Endothelial cell of umbilical vein (primary cell): ENCODE measurements at regions not wholly inside any gene's neighbourhood (a gene's known extent, or its start where the extent isn't known, plus 50 kb on each side); places are given as distances from the start of the nearest gene placed in this dataset.

ENCODE experiments used
- BruUV-seq: library from RNA; stranded (reverse); fragments of 400-500 nt; replicated peaks from 2 replicates; lab custom pipeline; 2021; lab: Mats Ljungman, UMichigan
- CTCF ChIA-PET: fragments of 300-600, 350-600 bp; sonication (Branson Sonifier 250); formaldehyde crosslinking; loops from one replicate; lab custom pipeline; 2021; ENCODE audit warnings: antibody characterized with exemption, inconsistent platforms; lab: Charles Lee
- POLR2A ChIA-PET: fragments of 300-600, 350-600 bp; sonication (Branson Sonifier 250); formaldehyde crosslinking; loops from one replicate; lab custom pipeline; 2021; ENCODE audit warnings: antibody characterized with exemption, inconsistent platforms; lab: Charles Lee
- DNase-seq: peaks from one replicate; pipeline ENCODE4 v3.0.0-alpha.2; 2011; ENCODE audit warnings: low read depth, low spot score
- FAIRE-seq: peaks from 2 replicates; lab custom pipeline; 2011; peaks lifted over from hg19 to GRCh38; lab: Jason Lieb, UNC
- H2AFZ ChIP-seq: 2 replicates; pipeline ENCODE4 v1.6.0; 2012; ENCODE audit warnings: low read depth, low read length, control low read depth, inconsistent platforms
- H3K27ac ChIP-seq: 2 replicates; pipeline ENCODE4 v1.5.1; 2011; ENCODE audit warnings: low read depth, mild to moderate bottlenecking, control low read depth, low read length, moderate library complexity; ENCODE audit not compliant: insufficient read depth
- H3K27me3 ChIP-seq, 2 experiments: 2 replicates each; pipeline versions ENCODE4 v1.6.0 to v1.6.1; 2011; ENCODE audit warnings: low read length in 2 of 2, mixed read lengths in 1 of 2; ENCODE audit not compliant: control insufficient read depth in 2 of 2, insufficient read depth in 2 of 2
- H3K36me3 ChIP-seq, 2 experiments: 2 replicates in 1 of 2; 3 replicates in 1 of 2; pipeline ENCODE4 v1.5.1; 2011; ENCODE audit warnings: low read length in 2 of 2, mild to moderate bottlenecking in 1 of 2, moderate library complexity in 1 of 2; ENCODE audit not compliant: control insufficient read depth in 2 of 2, insufficient read depth in 2 of 2; ENCODE audit errors: extremely low read depth in 1 of 2
- H3K4me1 ChIP-seq: 3 replicates; pipeline ENCODE4 v1.5.1; 2011; ENCODE audit warnings: mild to moderate bottlenecking, low read length; ENCODE audit not compliant: control insufficient read depth, insufficient read depth; ENCODE audit errors: extremely low read depth
- H3K4me2 ChIP-seq: 2 replicates; pipeline ENCODE4 v1.6.1; 2011; ENCODE audit warnings: low read length, control low read depth, mixed read lengths; ENCODE audit not compliant: insufficient read depth
- H3K4me3 ChIP-seq, 3 experiments: fragments of 200-600 bp in 1 of 3; sonication (generic), shearing (Covaris generic) in 1 of 3; replicated peaks in 1 of 3; 2 replicates each; pipeline ENCODE4 v1.5.1; 2011 to 2016; ENCODE audit warnings: control low read depth in 3 of 3, low read length in 3 of 3, mild to moderate bottlenecking in 2 of 3, inconsistent platforms in 1 of 3, low read depth in 1 of 3, moderate library complexity in 1 of 3; ENCODE audit not compliant: insufficient read depth in 1 of 3
- H3K79me2 ChIP-seq: 2 replicates; pipeline ENCODE4 v1.6.0; 2012; ENCODE audit warnings: low read length, inconsistent platforms; ENCODE audit not compliant: control insufficient read depth, insufficient read depth
- H3K9ac ChIP-seq: replicated peaks from 2 replicates; pipeline ENCODE3; 2011; ENCODE audit warnings: low read length, control low read depth; ENCODE audit not compliant: insufficient read depth; ENCODE audit errors: extremely low read depth
- H3K9me1 ChIP-seq: replicated peaks from 3 replicates; pipeline ENCODE4 v1.6.0; 2011; ENCODE audit warnings: mild to moderate bottlenecking, low read length; ENCODE audit not compliant: control insufficient read depth, insufficient read depth; ENCODE audit errors: extremely low read depth
- H3K9me3 ChIP-seq: replicated peaks from 2 replicates; pipeline ENCODE4 v1.5.1; 2012; ENCODE audit warnings: low read length, inconsistent platforms; ENCODE audit not compliant: control insufficient read depth, insufficient read depth
- H4K20me1 ChIP-seq: replicated peaks from 2 replicates; pipeline ENCODE3; 2011; ENCODE audit warnings: mild to moderate bottlenecking, low read length; ENCODE audit not compliant: control insufficient read depth, insufficient read depth; ENCODE audit errors: extremely low read depth
- FOS ChIP-seq: IDR thresholded peaks from 2 replicates; pipeline ENCODE4 v1.6.1; 2011; ENCODE audit warnings: mild to moderate bottlenecking, low read length, moderate library complexity, borderline replicate concordance; ENCODE audit not compliant: insufficient read depth
- GATA2 ChIP-seq: IDR thresholded peaks from 2 replicates; pipeline ENCODE4 v1.7.0; 2011; ENCODE audit warnings: low read depth, mild to moderate bottlenecking, moderate library complexity, mixed read lengths, low read length; ENCODE audit not compliant: insufficient read length, insufficient read depth
- JUN ChIP-seq: IDR thresholded peaks from 2 replicates; pipeline ENCODE4 v1.6.1; 2011; ENCODE audit warnings: borderline replicate concordance, low read depth; ENCODE audit not compliant: insufficient read length, insufficient read depth
- POLR2A ChIP-seq: IDR thresholded peaks from 2 replicates; pipeline ENCODE4 v1.6.1; 2012; ENCODE audit warnings: low read depth, mild to moderate bottlenecking, control low read depth, low read length
- POLR2AphosphoS5 ChIP-seq: IDR thresholded peaks from 2 replicates; pipeline ENCODE4 v1.6.1; 2012; ENCODE audit warnings: low read depth, mild to moderate bottlenecking, control low read depth, low read length, moderate library complexity; ENCODE audit not compliant: insufficient read depth
- dilution Hi-C: fragments of 300-500 bp; cut with MboI; formaldehyde crosslinking; loops from one replicate; pipeline ENCODE4 v1.15.0; 2019; ENCODE audit warnings: low sequenced_read_pairs; ENCODE audit not compliant: extremely low pct_ligation_motif_present
- intact Hi-C: fragments of 100-400 bp; cut with micrococcal nuclease; formaldehyde crosslinking; loops from one replicate; pipeline ENCODE4 v1.10.0; 2022

DNA sequence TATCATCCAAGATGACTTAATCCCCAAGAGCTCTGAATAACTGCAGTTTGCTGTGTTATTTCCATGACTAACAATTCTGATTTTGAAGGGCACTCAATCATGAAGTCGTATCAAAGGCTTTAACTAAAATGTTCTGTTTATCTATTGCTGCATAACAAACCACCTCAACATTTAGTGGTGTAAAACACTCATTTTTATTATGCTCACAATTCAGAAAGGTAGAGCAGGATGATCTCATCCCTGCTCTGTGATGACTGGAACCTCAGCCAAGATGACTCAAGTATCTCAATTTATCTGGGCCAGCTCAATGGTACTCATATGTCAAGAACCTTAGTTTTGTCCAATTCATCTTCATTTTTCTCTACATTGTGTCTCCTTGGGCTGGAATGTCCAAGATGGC is 451.1 kb downstream of the PPARGC1A start:
- CTCF ChIA-PET = no interaction called here
- H3K9ac ChIP-seq = no peak overlapping the region
- H2AFZ ChIP-seq = no peak overlapping the region
- H3K4me1 ChIP-seq = no peaks in the 10 kb centered on the region
- no peak overlapping the region for H3K4me2 ChIP-seq
- no peaks in the 10 kb centered on the region for H3K36me3 ChIP-seq
- dilution Hi-C loops (no loop called here), intact Hi-C loops (no loop called here)
- H3K9me3 ChIP-seq = no peaks in the 10 kb centered on the region
- no peak for FAIRE-seq
- POLR2A ChIA-PET = no interaction called here
- no peak for DNase-seq
- H3K27ac ChIP-seq = no peak overlapping the region
- no peaks in the 10 kb centered on the region for H4K20me1 ChIP-seq
- H3K79me2 ChIP-seq = no peaks in the 10 kb centered on the region
- H3K9me1 ChIP-seq = no peaks in the 10 kb centered on the region
- no peak overlapping the region for H3K4me3 ChIP-seq
- BruUV-seq = no TSS peak
- no peaks in the 10 kb centered on the region for H3K27me3 ChIP-seq
- TF ChIP-seq JUN (no peak), FOS (no peak), GATA2 (no peak), POLR2A (no peak), POLR2AphosphoS5 (no peak)

DNA sequence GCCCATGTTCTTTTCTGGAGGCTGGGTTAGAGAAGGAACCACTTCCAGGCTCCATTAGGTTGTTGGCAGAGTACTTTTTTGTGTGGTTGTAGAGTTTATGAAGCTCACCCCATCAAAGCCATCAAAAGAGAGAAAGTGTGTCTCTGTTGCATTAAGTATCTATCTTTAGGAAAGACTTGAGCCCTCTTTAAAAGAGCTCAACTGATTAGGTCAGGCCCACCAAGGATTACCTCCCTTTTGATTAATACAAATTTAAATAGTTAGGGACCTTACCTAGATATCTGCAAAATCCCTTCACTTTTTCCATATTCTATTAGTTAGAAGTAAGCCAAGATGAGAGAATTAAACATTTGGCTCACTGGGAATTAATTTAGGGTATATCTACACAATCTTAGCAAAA is 460.4 kb downstream of the PPARGC1A start:
- Histone ChIP-seq H3K4me2 (no peak overlapping the region), H3K79me2 (no peaks in the 10 kb centered on the region), H3K36me3 (no peaks in the 10 kb centered on the region), H3K9me3 (no peaks in the 10 kb centered on the region), H3K4me3 (no peak overlapping the region), H3K27ac (no peak overlapping the region), H4K20me1 (no peaks in the 10 kb centered on the region), H3K9me1 (no peaks in the 10 kb centered on the region), H3K4me1 (no peaks in the 10 kb centered on the region), H3K9ac (no peak overlapping the region), H3K27me3 (no peaks in the 10 kb centered on the region), H2AFZ (no peak overlapping the region)
- no peak for FAIRE-seq
- ChIA-PET POLR2A (no interaction called here), CTCF (no interaction called here)
- no peak for TF ChIP-seq POLR2A
- TF ChIP-seq GATA2 = no peak
- DNase-seq = no peak
- intact Hi-C loops (no loop called here), dilution Hi-C loops (no loop called here)
- no TSS peak for BruUV-seq
